OCI-LY7 (cell line): ENCODE measurements at regions not wholly inside any gene's neighbourhood (a gene's known extent, or its start where the extent isn't known, plus 50 kb on each side); places are given as distances from the start of the nearest gene placed in this dataset.

ENCODE experiments used
- BruUV-seq: library from RNA; stranded (reverse); fragments of 400-500 nt; replicated peaks from 2 replicates; lab custom pipeline; 2021; lab: Mats Ljungman, UMichigan
- CTCF ChIA-PET: fragments of 300-600 bp; sonication (Branson Sonifier 250); formaldehyde crosslinking; loops from one replicate; lab custom pipeline; 2022; ENCODE audit warnings: antibody characterized with exemption; ENCODE audit not compliant: unreplicated experiment; lab: Charles Lee
- POLR2A ChIA-PET: fragments of 300-600 bp; sonication (Branson Sonifier 250); formaldehyde crosslinking; loops from one replicate; lab custom pipeline; 2022; ENCODE audit warnings: antibody characterized with exemption; lab: Charles Lee
- DNase-seq: peaks from one replicate; pipeline ENCODE4 v3.0.0-alpha.2; 2015; ENCODE audit warnings: low spot score
- H2AFZ ChIP-seq: fragments of 200-600 bp; sonication (generic), shearing (Covaris generic); 2 replicates; pipeline ENCODE4 v1.6.1; 2014; ENCODE audit warnings: mild to moderate bottlenecking, antibody characterized with exemption, low read length, moderate library complexity
- H3K27ac ChIP-seq: fragments of 200-600 bp; sonication (generic); 2 replicates; pipeline ENCODE4 v1.5.1; 2014; ENCODE audit warnings: mixed run types, low read depth, mild to moderate bottlenecking, moderate library complexity, low read length, inconsistent platforms; ENCODE audit not compliant: poor library complexity, severe bottlenecking
- H3K36me3 ChIP-seq: fragments of 200-600 bp; sonication (generic); 2 replicates; pipeline ENCODE4 v1.6.1; 2014; ENCODE audit warnings: mild to moderate bottlenecking, antibody characterized with exemption, low read length, moderate library complexity, mixed read lengths; ENCODE audit not compliant: insufficient read depth
- H3K4me1 ChIP-seq: fragments of 200-600 bp; sonication (generic); 2 replicates; pipeline ENCODE4 v1.5.1; 2014; ENCODE audit warnings: mild to moderate bottlenecking, low read length; ENCODE audit not compliant: insufficient read depth, poor library complexity, severe bottlenecking
- H3K4me2 ChIP-seq: fragments of 200-600 bp; sonication (generic); 2 replicates; pipeline ENCODE4 v1.6.1; 2014; ENCODE audit warnings: mild to moderate bottlenecking, low read length
- H3K4me3 ChIP-seq: fragments of 200-600 bp; sonication (generic); 2 replicates; pipeline ENCODE4 v1.5.1; 2014; ENCODE audit warnings: mild to moderate bottlenecking, low read depth, low read length; ENCODE audit not compliant: poor library complexity, severe bottlenecking
- H3K79me2 ChIP-seq: fragments of 200-600 bp; sonication (generic); 2 replicates; pipeline ENCODE4 v1.6.1; 2016; ENCODE audit warnings: low read depth, mild to moderate bottlenecking, low read length, moderate library complexity, mixed read lengths; ENCODE audit not compliant: insufficient read depth
- H3K9me2 ChIP-seq: fragments of 200-600 bp; sonication (generic); 2 replicates; pipeline ENCODE4 v1.6.1; 2016; ENCODE audit warnings: mild to moderate bottlenecking, low read length, mixed read lengths; ENCODE audit not compliant: insufficient read depth
- H3K9me3 ChIP-seq: fragments of 200-600 bp; sonication (generic); 2 replicates; pipeline ENCODE4 v1.6.1; 2014; ENCODE audit warnings: mild to moderate bottlenecking, mixed run types, low read length, mixed read lengths
- H4K20me1 ChIP-seq: fragments of 200-600 bp; sonication (generic); 2 replicates; pipeline ENCODE4 v1.6.1; 2014; ENCODE audit warnings: mild to moderate bottlenecking, antibody characterized with exemption, low read length, moderate library complexity, mixed read lengths; ENCODE audit not compliant: insufficient read depth
- EZH2phosphoT487 ChIP-seq: fragments of 200-600 bp; sonication (generic); IDR thresholded peaks from 2 replicates; pipeline ENCODE4 v1.6.1; 2018; ENCODE audit warnings: low read depth, borderline replicate concordance, mild to moderate bottlenecking, mixed run types, antibody characterized with exemption, low read length, moderate library complexity, mixed read lengths
- intact Hi-C: fragments of 100-400 bp; cut with micrococcal nuclease; formaldehyde crosslinking; loops from one replicate; pipeline ENCODE4 v1.10.0; 2022; ENCODE audit not compliant: unreplicated experiment
- TF ChIP-seq, protein P1 (sequence below): fragments of 200-600 bp; sonication (generic); conservative IDR thresholded peaks from 2 replicates; pipeline ENCODE4 v1.5.1; 2014; ENCODE audit warnings: mild to moderate bottlenecking, antibody characterized with exemption, low read length, moderate library complexity, mixed read lengths

DNA sequence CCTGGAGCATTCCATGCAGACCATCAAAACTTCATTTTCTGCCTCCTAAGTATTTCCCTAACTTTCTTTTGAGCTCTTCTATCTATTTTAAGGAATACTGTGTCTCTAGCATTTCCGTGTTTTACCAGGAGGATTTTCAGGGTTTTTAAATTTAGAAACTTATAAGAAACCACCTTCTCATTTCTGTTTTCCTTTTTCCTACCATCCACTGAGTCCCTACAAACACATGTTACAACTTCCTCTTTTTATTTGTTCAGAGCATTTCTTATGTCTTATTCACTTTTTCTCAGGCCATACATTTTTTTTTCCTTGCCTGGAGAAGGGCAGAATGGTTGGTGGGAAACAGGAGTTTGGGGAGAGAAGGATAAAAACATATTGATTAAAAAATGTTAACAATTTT lies 130.0 kb upstream of the BMP5 start:
- H3K36me3 ChIP-seq: no peaks in the 10 kb centered on the region
- TF ChIP-seq, protein P1, sequence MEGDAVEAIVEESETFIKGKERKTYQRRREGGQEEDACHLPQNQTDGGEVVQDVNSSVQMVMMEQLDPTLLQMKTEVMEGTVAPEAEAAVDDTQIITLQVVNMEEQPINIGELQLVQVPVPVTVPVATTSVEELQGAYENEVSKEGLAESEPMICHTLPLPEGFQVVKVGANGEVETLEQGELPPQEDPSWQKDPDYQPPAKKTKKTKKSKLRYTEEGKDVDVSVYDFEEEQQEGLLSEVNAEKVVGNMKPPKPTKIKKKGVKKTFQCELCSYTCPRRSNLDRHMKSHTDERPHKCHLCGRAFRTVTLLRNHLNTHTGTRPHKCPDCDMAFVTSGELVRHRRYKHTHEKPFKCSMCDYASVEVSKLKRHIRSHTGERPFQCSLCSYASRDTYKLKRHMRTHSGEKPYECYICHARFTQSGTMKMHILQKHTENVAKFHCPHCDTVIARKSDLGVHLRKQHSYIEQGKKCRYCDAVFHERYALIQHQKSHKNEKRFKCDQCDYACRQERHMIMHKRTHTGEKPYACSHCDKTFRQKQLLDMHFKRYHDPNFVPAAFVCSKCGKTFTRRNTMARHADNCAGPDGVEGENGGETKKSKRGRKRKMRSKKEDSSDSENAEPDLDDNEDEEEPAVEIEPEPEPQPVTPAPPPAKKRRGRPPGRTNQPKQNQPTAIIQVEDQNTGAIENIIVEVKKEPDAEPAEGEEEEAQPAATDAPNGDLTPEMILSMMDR: no peak
- TF ChIP-seq EZH2phosphoT487: no peak
- CTCF ChIA-PET: no interaction called here
- H3K4me3 ChIP-seq: no peak overlapping the region
- no peaks in the 10 kb centered on the region for H3K9me3 ChIP-seq
- no peaks in the 10 kb centered on the region for H3K79me2 ChIP-seq
- intact Hi-C loops: no loop called here
- no peak overlapping the region for H3K27ac ChIP-seq
- H3K4me1 ChIP-seq: no peaks in the 10 kb centered on the region
- POLR2A ChIA-PET: interaction anchor here (0.6 kb wide), 1 partner anchor 18 kb away, joined by 3 read pairs; no protein-coding TSS in a partner anchor
- H3K4me2 ChIP-seq: no peak overlapping the region
- H2AFZ ChIP-seq: no peak overlapping the region
- no peaks in the 10 kb centered on the region for H4K20me1 ChIP-seq
- BruUV-seq: no TSS peak
- no peak for DNase-seq
- no peaks in the 10 kb centered on the region for H3K9me2 ChIP-seq

DNA sequence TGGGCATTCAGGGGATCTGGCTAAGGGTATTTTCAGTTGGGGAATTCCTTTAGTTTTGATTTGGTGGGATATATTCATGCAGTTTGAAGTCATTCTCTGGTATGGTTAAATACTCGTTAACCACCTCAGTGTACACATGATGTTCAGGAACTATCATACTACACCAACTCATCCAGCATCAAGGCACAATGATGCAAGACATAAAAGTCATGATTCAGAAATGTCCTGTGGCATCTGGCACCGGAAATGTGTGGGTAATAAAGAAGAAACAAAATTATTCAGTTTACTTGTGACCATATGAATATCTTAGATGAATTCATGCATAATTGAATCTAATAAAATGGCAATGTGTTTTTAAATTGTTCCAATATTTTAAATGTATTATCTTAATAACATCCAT lies 129.0 kb upstream of the BMP5 start:
- Histone ChIP-seq H3K79me2 (no peaks in the 10 kb centered on the region), H3K27ac (no peak overlapping the region), H3K4me1 (no peaks in the 10 kb centered on the region), H4K20me1 (no peaks in the 10 kb centered on the region), H3K9me2 (no peaks in the 10 kb centered on the region), H3K4me3 (no peak overlapping the region), H3K4me2 (no peak overlapping the region), H3K36me3 (no peaks in the 10 kb centered on the region), H2AFZ (no peak overlapping the region), H3K9me3 (no peaks in the 10 kb centered on the region)
- intact Hi-C loops: no loop called here
- BruUV-seq: no TSS peak
- TF ChIP-seq, protein P1: no peak
- no peak for TF ChIP-seq EZH2phosphoT487
- ChIA-PET CTCF (no interaction called here), POLR2A (no interaction called here)
- DNase-seq: no peak

DNA sequence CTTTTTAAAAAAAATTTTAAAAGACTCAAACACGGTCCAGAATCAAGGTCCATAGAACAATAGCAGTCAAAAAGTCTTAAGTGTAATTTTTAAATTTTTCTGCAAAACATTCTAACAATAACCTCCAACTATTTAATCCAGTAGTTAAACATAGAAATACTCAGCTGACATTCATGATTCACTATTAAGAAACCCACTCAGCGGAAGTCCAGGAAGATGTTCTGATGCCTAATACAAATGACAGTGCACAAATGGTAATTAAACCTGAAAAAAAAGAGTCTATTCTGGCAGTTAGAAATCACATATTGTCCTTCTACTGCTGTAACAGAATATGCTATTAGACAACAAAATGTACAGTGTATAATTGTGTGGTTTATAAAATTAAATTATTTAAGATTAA lies 128.2 kb upstream of the BMP5 start:
- DNase-seq: no peak
- H3K79me2 ChIP-seq: no peaks in the 10 kb centered on the region
- TF ChIP-seq EZH2phosphoT487: no peak
- TF ChIP-seq, protein P1: no peak
- no peaks in the 10 kb centered on the region for H3K9me2 ChIP-seq
- H3K36me3 ChIP-seq: no peaks in the 10 kb centered on the region
- no peak overlapping the region for H3K4me3 ChIP-seq
- no peak overlapping the region for H2AFZ ChIP-seq
- H3K27ac ChIP-seq: no peak overlapping the region
- H3K4me1 ChIP-seq: no peaks in the 10 kb centered on the region
- H3K9me3 ChIP-seq: no peaks in the 10 kb centered on the region
- H4K20me1 ChIP-seq: no peaks in the 10 kb centered on the region
- intact Hi-C loops: no loop called here
- H3K4me2 ChIP-seq: no peak overlapping the region
- no TSS peak for BruUV-seq
- CTCF ChIA-PET: no interaction called here
- POLR2A ChIA-PET: no interaction called here
